ENCODE measurements at regions not wholly inside any gene's neighbourhood (a gene's known extent, or its start where the extent isn't known, plus 50 kb on each side); places are given as distances from the start of the nearest gene placed in this dataset.

DNA sequence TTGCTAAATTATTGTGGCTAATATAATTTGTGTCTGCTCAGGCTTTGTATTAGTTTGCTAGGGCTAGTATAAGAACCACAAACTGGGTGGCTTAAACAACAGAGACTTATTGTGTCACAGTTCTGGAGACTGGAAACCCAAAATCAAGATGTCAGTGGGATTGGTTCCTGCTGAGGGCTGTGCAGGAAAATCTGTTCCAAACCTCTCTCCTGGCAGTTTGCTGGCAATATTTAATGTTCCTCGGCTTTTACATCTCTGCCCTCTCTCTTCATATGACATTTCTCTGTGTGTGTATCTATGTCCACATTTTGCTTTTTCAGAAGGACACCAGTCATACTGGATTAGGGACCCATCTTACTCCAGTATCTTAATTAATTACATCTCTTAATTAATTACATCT is 498.8 kb upstream of the CD180 start:
- intact Hi-C loops (cut with micrococcal nuclease) = no loop called here
- Mint-ChIP-seq H3K4me1 (ENCODE audit: low read depth) (no peaks in the 10 kb centered on the region), H3K9me3 (no peaks in the 10 kb centered on the region), H3K36me3 (ENCODE audit: low read depth) (no peaks in the 10 kb centered on the region), H3K27me3 (ENCODE audit: low read depth) (no peaks in the 10 kb centered on the region), H3K4me3 (ENCODE audit: low read depth) (no peak overlapping the region), H3K27ac (no peak overlapping the region)
- no peak for DNase-seq (ENCODE audit: low spot score)

DNA sequence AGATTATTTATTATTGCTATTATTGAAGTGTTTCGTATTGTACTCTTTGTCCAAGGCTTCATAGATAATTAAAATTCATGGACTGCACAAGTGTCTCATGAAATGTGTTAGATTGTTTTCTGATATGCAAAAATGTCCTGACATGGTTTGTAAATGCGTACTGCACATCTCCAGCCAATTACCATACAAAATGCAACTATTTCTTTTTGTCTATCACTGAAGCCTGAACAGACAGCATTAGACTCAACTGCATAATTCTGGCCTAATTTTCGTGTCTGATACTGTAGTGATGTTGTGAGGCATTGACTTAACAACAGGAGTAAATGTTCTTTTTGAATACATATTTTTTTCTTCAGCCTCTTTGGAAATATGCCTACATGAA is 498.2 kb upstream of the CD180 start:
- Mint-ChIP-seq H3K36me3 (ENCODE audit: low read depth) (no peaks in the 10 kb centered on the region), H3K27ac (no peak overlapping the region), H3K27me3 (ENCODE audit: low read depth) (no peaks in the 10 kb centered on the region), H3K4me3 (ENCODE audit: low read depth) (no peak overlapping the region), H3K9me3 (no peaks in the 10 kb centered on the region), H3K4me1 (ENCODE audit: low read depth) (no peaks in the 10 kb centered on the region)
- intact Hi-C loops (cut with micrococcal nuclease) = no loop called here
- no peak for DNase-seq (ENCODE audit: low spot score)

GRCh38 chr5:67693956-67694809 is 497.6 kb upstream of the CD180 start:
- no peaks in the 10 kb centered on the region for H3K27me3 Mint-ChIP-seq (ENCODE audit: low read depth)
- H3K4me3 Mint-ChIP-seq (ENCODE audit: low read depth) = no peak overlapping the region
- no peaks in the 10 kb centered on the region for H3K4me1 Mint-ChIP-seq (ENCODE audit: low read depth)
- no peak for DNase-seq (ENCODE audit: low spot score)
- H3K36me3 Mint-ChIP-seq (ENCODE audit: low read depth) = no peaks in the 10 kb centered on the region
- H3K9me3 Mint-ChIP-seq = no peaks in the 10 kb centered on the region
- no peak overlapping the region for H3K27ac Mint-ChIP-seq
- intact Hi-C loops (cut with micrococcal nuclease) = no loop called here

DNA sequence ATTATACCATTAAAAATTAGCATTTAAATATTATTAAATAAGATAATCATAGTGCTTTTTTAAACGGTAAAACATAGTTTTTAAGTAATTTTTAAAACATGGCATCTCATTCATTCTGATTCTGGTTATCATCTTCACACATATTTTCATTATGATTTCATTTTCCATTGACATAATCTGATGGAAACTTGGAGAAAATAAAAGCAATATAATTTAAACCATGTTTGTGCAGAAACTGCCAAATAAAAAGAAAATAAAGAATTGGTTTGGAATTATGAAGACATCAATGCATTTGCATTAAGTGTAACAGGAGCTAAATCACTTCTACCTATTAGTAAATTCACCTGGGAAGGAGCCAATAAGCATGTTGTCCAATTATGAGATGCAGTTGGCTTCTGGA is 490.1 kb upstream of the CD180 start:
- no peak for DNase-seq (ENCODE audit: low spot score)
- Mint-ChIP-seq H3K36me3 (ENCODE audit: low read depth) (no peaks in the 10 kb centered on the region), H3K27ac (no peak overlapping the region), H3K27me3 (ENCODE audit: low read depth) (no peaks in the 10 kb centered on the region), H3K9me3 (no peaks in the 10 kb centered on the region), H3K4me3 (ENCODE audit: low read depth) (no peak overlapping the region), H3K4me1 (ENCODE audit: low read depth) (no peaks in the 10 kb centered on the region)
- intact Hi-C loops (cut with micrococcal nuclease) = no loop called here

- Mint-ChIP-seq H3K27me3 (ENCODE audit: low read depth) (no peaks in the 10 kb centered on the region), H3K27ac (no peak overlapping the region), H3K4me3 (ENCODE audit: low read depth) (no peak overlapping the region), H3K36me3 (ENCODE audit: low read depth) (no peaks in the 10 kb centered on the region), H3K9me3 (no peaks in the 10 kb centered on the region), H3K4me1 (ENCODE audit: low read depth) (no peaks in the 10 kb centered on the region)
- DNase-seq (ENCODE audit: low spot score) = no peak
- intact Hi-C loops (cut with micrococcal nuclease) = no loop called here
These were observed 485.1 kb upstream of the CD180 start for GRCh38 chr5:67681703-67682102.

- intact Hi-C loops (cut with micrococcal nuclease) = no loop called here
- no peaks in the 10 kb centered on the region for H3K4me1 Mint-ChIP-seq (ENCODE audit: low read depth)
- no peaks in the 10 kb centered on the region for H3K9me3 Mint-ChIP-seq
These were observed 483.5 kb upstream of the CD180 start for GRCh38 chr5:67680099-67680498.

DNA sequence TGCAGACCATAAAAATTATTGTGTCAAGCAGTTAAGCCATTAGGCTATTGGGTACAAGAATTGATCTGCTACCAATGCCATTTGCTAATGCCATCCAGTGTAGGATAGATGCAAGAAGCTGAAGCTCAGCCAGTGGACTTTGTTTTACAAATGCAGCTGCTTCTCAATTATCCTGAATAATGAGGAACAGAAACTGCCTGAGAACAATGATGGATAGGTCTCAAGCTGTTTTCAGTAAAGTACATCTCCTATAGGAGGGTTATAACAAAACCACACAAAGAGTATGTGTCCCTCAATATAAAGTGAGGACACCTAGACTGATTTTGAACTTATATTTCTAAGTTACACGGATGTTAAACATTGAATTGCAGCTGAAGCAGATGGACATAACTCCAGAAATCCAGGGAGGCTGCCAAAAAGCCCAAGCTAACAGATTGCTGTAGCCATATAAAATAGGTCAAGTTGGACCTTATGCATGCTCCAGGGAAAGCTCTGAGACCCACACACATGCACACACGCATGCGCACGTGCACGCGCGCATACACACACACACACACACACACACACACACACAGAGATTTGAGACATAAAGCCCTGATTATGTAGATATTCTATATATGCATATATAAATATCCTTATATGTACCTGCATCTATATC is 482.7 kb upstream of the CD180 start:
- no peaks in the 10 kb centered on the region for H3K4me1 Mint-ChIP-seq (ENCODE audit: low read depth)
- H3K4me3 Mint-ChIP-seq (ENCODE audit: low read depth) = no peak overlapping the region
- no peak overlapping the region for H3K27ac Mint-ChIP-seq
- no peaks in the 10 kb centered on the region for H3K27me3 Mint-ChIP-seq (ENCODE audit: low read depth)
- H3K36me3 Mint-ChIP-seq (ENCODE audit: low read depth) = no peaks in the 10 kb centered on the region
- H3K9me3 Mint-ChIP-seq = no peaks in the 10 kb centered on the region
- intact Hi-C loops (cut with micrococcal nuclease) = no loop called here
- DNase-seq (ENCODE audit: low spot score) = no peak

More at GRCh38 chr5:67680099-67680498, 483.5 kb upstream of the CD180 start:
- DNase-seq (ENCODE audit: low spot score) = no peak
- Mint-ChIP-seq H3K27me3 (ENCODE audit: low read depth) (no peaks in the 10 kb centered on the region), H3K36me3 (ENCODE audit: low read depth) (no peaks in the 10 kb centered on the region), H3K4me3 (ENCODE audit: low read depth) (no peak overlapping the region), H3K27ac (no peak overlapping the region)

GRCh38 chr5:67678594-67678993 is 482.0 kb upstream of the CD180 start:
- Mint-ChIP-seq H3K4me1 (ENCODE audit: low read depth) (no peaks in the 10 kb centered on the region), H3K27ac (no peak overlapping the region), H3K27me3 (ENCODE audit: low read depth) (no peaks in the 10 kb centered on the region), H3K9me3 (no peaks in the 10 kb centered on the region), H3K36me3 (ENCODE audit: low read depth) (no peaks in the 10 kb centered on the region), H3K4me3 (ENCODE audit: low read depth) (no peak overlapping the region)
- intact Hi-C loops (cut with micrococcal nuclease) = no loop called here
- no peak for DNase-seq (ENCODE audit: low spot score)

GRCh38 chr5:67677422-67677970 is 480.9 kb upstream of the CD180 start:
- Mint-ChIP-seq H3K27me3 (ENCODE audit: low read depth) (no peaks in the 10 kb centered on the region), H3K4me3 (ENCODE audit: low read depth) (no peak overlapping the region), H3K36me3 (ENCODE audit: low read depth) (no peaks in the 10 kb centered on the region), H3K9me3 (no peaks in the 10 kb centered on the region), H3K27ac (no peak overlapping the region), H3K4me1 (ENCODE audit: low read depth) (no peaks in the 10 kb centered on the region)
- DNase-seq (ENCODE audit: low spot score) = no peak
- intact Hi-C loops (cut with micrococcal nuclease) = no loop called here

- Mint-ChIP-seq H3K4me1 (ENCODE audit: low read depth) (no peaks in the 10 kb centered on the region), H3K36me3 (ENCODE audit: low read depth) (no peaks in the 10 kb centered on the region), H3K27ac (no peak overlapping the region), H3K27me3 (ENCODE audit: low read depth) (no peaks in the 10 kb centered on the region), H3K9me3 (no peaks in the 10 kb centered on the region), H3K4me3 (ENCODE audit: low read depth) (no peak overlapping the region)
- intact Hi-C loops (cut with micrococcal nuclease) = no loop called here
- no peak for DNase-seq (ENCODE audit: low spot score)
These were observed 480.3 kb upstream of the CD180 start for GRCh38 chr5:67676863-67677262.

DNA sequence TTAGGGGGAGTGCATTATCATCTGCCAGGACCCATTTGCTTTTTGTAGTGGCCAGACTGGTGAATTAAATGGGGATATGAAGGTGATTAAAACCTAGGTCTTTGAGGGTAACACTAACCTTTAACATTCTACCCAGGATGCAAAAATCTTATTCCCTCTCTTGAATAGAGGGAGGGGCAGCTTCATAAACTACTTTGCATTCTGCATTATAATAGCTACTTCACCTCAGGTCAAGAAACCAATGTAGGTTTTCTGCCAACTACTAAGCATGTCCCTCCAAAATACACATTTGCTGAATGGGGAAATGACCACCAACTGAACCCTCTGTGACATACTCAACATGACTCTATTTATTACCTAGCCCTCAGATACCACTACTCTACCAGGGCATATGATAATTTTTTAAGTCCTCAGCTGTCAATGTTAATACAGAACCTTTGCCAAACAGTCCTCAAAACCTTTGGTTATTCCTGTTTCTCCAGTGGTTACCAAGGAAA is 477.6 kb upstream of the CD180 start:
- intact Hi-C loops (cut with micrococcal nuclease) = no loop called here
- no peaks in the 10 kb centered on the region for H3K9me3 Mint-ChIP-seq
- H3K4me3 Mint-ChIP-seq (ENCODE audit: low read depth) = no peak overlapping the region
- no peaks in the 10 kb centered on the region for H3K36me3 Mint-ChIP-seq (ENCODE audit: low read depth)
- DNase-seq (ENCODE audit: low spot score) = no peak
- no peak overlapping the region for H3K27ac Mint-ChIP-seq
- H3K27me3 Mint-ChIP-seq (ENCODE audit: low read depth) = no peaks in the 10 kb centered on the region
- no peaks in the 10 kb centered on the region for H3K4me1 Mint-ChIP-seq (ENCODE audit: low read depth)

GRCh38 chr5:67673618-67674017 is 477.0 kb upstream of the CD180 start:
- no peaks in the 10 kb centered on the region for H3K4me1 Mint-ChIP-seq (ENCODE audit: low read depth)
- H3K9me3 Mint-ChIP-seq = no peaks in the 10 kb centered on the region
- no peak for DNase-seq (ENCODE audit: low spot score)
- H3K27me3 Mint-ChIP-seq (ENCODE audit: low read depth) = no peaks in the 10 kb centered on the region
- H3K27ac Mint-ChIP-seq = no peak overlapping the region
- H3K4me3 Mint-ChIP-seq (ENCODE audit: low read depth) = no peak overlapping the region
- intact Hi-C loops (cut with micrococcal nuclease) = no loop called here
- H3K36me3 Mint-ChIP-seq (ENCODE audit: low read depth) = no peaks in the 10 kb centered on the region

GRCh38 chr5:67673180-67673579 is 476.6 kb upstream of the CD180 start:
- no peaks in the 10 kb centered on the region for H3K36me3 Mint-ChIP-seq (ENCODE audit: low read depth)
- H3K27ac Mint-ChIP-seq = no peak overlapping the region

More at GRCh38 chr5:67673180-67673579, 476.6 kb upstream of the CD180 start:
- no peak for DNase-seq (ENCODE audit: low spot score)
- Mint-ChIP-seq H3K27me3 (ENCODE audit: low read depth) (no peaks in the 10 kb centered on the region), H3K9me3 (peaks cover 4% of the 10 kb centered on the region), H3K4me3 (ENCODE audit: low read depth) (no peak overlapping the region), H3K4me1 (ENCODE audit: low read depth) (no peaks in the 10 kb centered on the region)
- intact Hi-C loops (cut with micrococcal nuclease) = no loop called here
